ENCODE measurements at regions not wholly inside any gene's neighbourhood (a gene's known extent, or its start where the extent isn't known, plus 50 kb on each side); places are given as distances from the start of the nearest gene placed in this dataset.

GRCh38 chr19:31504221-31504620 lies 155.0 kb upstream of the TSHZ3 start:
- no peaks in the 10 kb centered on the region for H3K9me3 ChIP-seq (ENCODE audit: low read depth, low read length)
- H3K4me1 ChIP-seq (ENCODE audit: insufficient read depth, low read length): no peaks in the 10 kb centered on the region
- no peaks in the 10 kb centered on the region for H3K27me3 ChIP-seq (ENCODE audit: insufficient read depth, low read length)
- H3K27ac ChIP-seq (ENCODE audit: low read depth, low read length): no peak overlapping the region
- no peaks in the 10 kb centered on the region for H3K79me2 ChIP-seq (ENCODE audit: insufficient read depth, low read length)
- H3K36me3 ChIP-seq (ENCODE audit: insufficient read depth, low read length): no peaks in the 10 kb centered on the region
- TF ChIP-seq CTCF (IDR thresholded peaks at IDR 0.05; ENCODE audit: extremely low read depth, low read depth, low read length): no peak
- H2AFZ ChIP-seq (ENCODE audit: low read length): no peak overlapping the region
- no peaks in the 10 kb centered on the region for H4K20me1 ChIP-seq (ENCODE audit: insufficient read depth, low read length)
- no peak for DNase-seq (ENCODE audit: insufficient read length, low spot score, missing footprints)
- no peak overlapping the region for H3K4me2 ChIP-seq (ENCODE audit: insufficient read depth, low read length)
- no peak overlapping the region for H3K4me3 ChIP-seq (ENCODE audit: insufficient read depth, low read length)

- H3K27me3 ChIP-seq (ENCODE audit: insufficient read depth, low read length): no peaks in the 10 kb centered on the region
- H2AFZ ChIP-seq (ENCODE audit: low read length): no peak overlapping the region
- no peaks in the 10 kb centered on the region for H4K20me1 ChIP-seq (ENCODE audit: insufficient read depth, low read length)
- no peaks in the 10 kb centered on the region for H3K4me1 ChIP-seq (ENCODE audit: insufficient read depth, low read length)
- no peak overlapping the region for H3K27ac ChIP-seq (ENCODE audit: low read depth, low read length)
- no peak overlapping the region for H3K4me2 ChIP-seq (ENCODE audit: insufficient read depth, low read length)
- no peaks in the 10 kb centered on the region for H3K79me2 ChIP-seq (ENCODE audit: insufficient read depth, low read length)
- no peak for TF ChIP-seq CTCF (IDR thresholded peaks at IDR 0.05; ENCODE audit: extremely low read depth, low read depth, low read length)
- no peaks in the 10 kb centered on the region for H3K36me3 ChIP-seq (ENCODE audit: insufficient read depth, low read length)
- no peak overlapping the region for H3K4me3 ChIP-seq (ENCODE audit: insufficient read depth, low read length)
- H3K9me3 ChIP-seq (ENCODE audit: low read depth, low read length): no peaks in the 10 kb centered on the region
- no peak for DNase-seq (ENCODE audit: insufficient read length, low spot score, missing footprints)
Observed at GRCh38 chr19:31505596-31505910, 156.3 kb upstream of the TSHZ3 start.

- TF ChIP-seq CTCF (IDR thresholded peaks at IDR 0.05; ENCODE audit: extremely low read depth, low read depth, low read length): no peak
- Histone ChIP-seq H3K4me1 (ENCODE audit: insufficient read depth, low read length) (no peaks in the 10 kb centered on the region), H3K36me3 (ENCODE audit: insufficient read depth, low read length) (no peaks in the 10 kb centered on the region), H4K20me1 (ENCODE audit: insufficient read depth, low read length) (no peaks in the 10 kb centered on the region), H3K9me3 (ENCODE audit: low read depth, low read length) (no peaks in the 10 kb centered on the region), H3K4me2 (ENCODE audit: insufficient read depth, low read length) (no peak overlapping the region), H3K79me2 (ENCODE audit: insufficient read depth, low read length) (no peaks in the 10 kb centered on the region), H3K27me3 (ENCODE audit: insufficient read depth, low read length) (no peaks in the 10 kb centered on the region), H3K4me3 (ENCODE audit: insufficient read depth, low read length) (no peak overlapping the region), H2AFZ (ENCODE audit: low read length) (no peak overlapping the region), H3K27ac (ENCODE audit: low read depth, low read length) (no peak overlapping the region)
- no peak for DNase-seq (ENCODE audit: insufficient read length, low spot score, missing footprints)
Observed at GRCh38 chr19:31506102-31506501, 156.9 kb upstream of the TSHZ3 start.

- no peaks in the 10 kb centered on the region for H4K20me1 ChIP-seq (ENCODE audit: insufficient read depth, low read length)
- no peaks in the 10 kb centered on the region for H3K36me3 ChIP-seq (ENCODE audit: insufficient read depth, low read length)
- DNase-seq (ENCODE audit: insufficient read length, low spot score, missing footprints): no peak
- no peak overlapping the region for H2AFZ ChIP-seq (ENCODE audit: low read length)
- no peak overlapping the region for H3K4me2 ChIP-seq (ENCODE audit: insufficient read depth, low read length)
- no peaks in the 10 kb centered on the region for H3K4me1 ChIP-seq (ENCODE audit: insufficient read depth, low read length)
- H3K79me2 ChIP-seq (ENCODE audit: insufficient read depth, low read length): no peaks in the 10 kb centered on the region
- H3K4me3 ChIP-seq (ENCODE audit: insufficient read depth, low read length): no peak overlapping the region
- H3K27me3 ChIP-seq (ENCODE audit: insufficient read depth, low read length): no peaks in the 10 kb centered on the region
- TF ChIP-seq CTCF (IDR thresholded peaks at IDR 0.05; ENCODE audit: extremely low read depth, low read depth, low read length): no peak
- H3K27ac ChIP-seq (ENCODE audit: low read depth, low read length): no peak overlapping the region
- H3K9me3 ChIP-seq (ENCODE audit: low read depth, low read length): no peaks in the 10 kb centered on the region
Observed at GRCh38 chr19:31510635-31511034, 161.4 kb upstream of the TSHZ3 start.

Measured in osteoblast (primary cell).